Neutrophil (primary cell): ENCODE measurements at regions not wholly inside any gene's neighbourhood (a gene's known extent, or its start where the extent isn't known, plus 50 kb on each side); places are given as distances from the start of the nearest gene placed in this dataset.

Source experiments
- H3K27ac ChIP-seq: fragments of 200-600 bp; sonication (generic); 2 replicates; pipeline ENCODE4 v1.5.1; 2016; ENCODE audit warnings: mild to moderate bottlenecking, moderate library complexity
- H3K27me3 ChIP-seq: fragments of 200-600 bp; sonication (generic); 2 replicates; pipeline ENCODE4 v1.6.0; 2016; ENCODE audit warnings: mild to moderate bottlenecking
- H3K36me3 ChIP-seq: fragments of 200-600 bp; sonication (generic); 2 replicates; pipeline ENCODE4 v1.5.1; 2017
- H3K4me1 ChIP-seq, 2 experiments: fragments of 200-600 bp in 1 of 2; sonication (generic) in 1 of 2; 1 replicate in 1 of 2; 2 replicates in 1 of 2; pipeline versions ENCODE4 v1.5.1 to v1.6.1; 2013 to 2016; ENCODE audit warnings: low read depth in 1 of 2, low read length in 1 of 2, mild to moderate bottlenecking in 1 of 2, moderate library complexity in 1 of 2; ENCODE audit not compliant: control insufficient read depth in 1 of 2, insufficient read depth in 1 of 2
- H3K4me3 ChIP-seq, 2 experiments: fragments of 200-600 bp in 1 of 2; sonication (generic) in 1 of 2; 1 replicate in 1 of 2; 2 replicates in 1 of 2; pipeline ENCODE4 v1.5.1; 2013 to 2016; ENCODE audit warnings: low read depth in 1 of 2, low read length in 1 of 2, mild to moderate bottlenecking in 1 of 2, moderate library complexity in 1 of 2
- H3K9me3 ChIP-seq: fragments of 200-600 bp; sonication (generic); 2 replicates; pipeline ENCODE4 v1.5.1; 2016
- TF ChIP-seq, protein P1 (sequence below): fragments of 200-600 bp; sonication (generic); IDR thresholded peaks from 2 replicates; pipeline ENCODE4 v1.5.1; 2016; ENCODE audit warnings: antibody characterized with exemption

DNA sequence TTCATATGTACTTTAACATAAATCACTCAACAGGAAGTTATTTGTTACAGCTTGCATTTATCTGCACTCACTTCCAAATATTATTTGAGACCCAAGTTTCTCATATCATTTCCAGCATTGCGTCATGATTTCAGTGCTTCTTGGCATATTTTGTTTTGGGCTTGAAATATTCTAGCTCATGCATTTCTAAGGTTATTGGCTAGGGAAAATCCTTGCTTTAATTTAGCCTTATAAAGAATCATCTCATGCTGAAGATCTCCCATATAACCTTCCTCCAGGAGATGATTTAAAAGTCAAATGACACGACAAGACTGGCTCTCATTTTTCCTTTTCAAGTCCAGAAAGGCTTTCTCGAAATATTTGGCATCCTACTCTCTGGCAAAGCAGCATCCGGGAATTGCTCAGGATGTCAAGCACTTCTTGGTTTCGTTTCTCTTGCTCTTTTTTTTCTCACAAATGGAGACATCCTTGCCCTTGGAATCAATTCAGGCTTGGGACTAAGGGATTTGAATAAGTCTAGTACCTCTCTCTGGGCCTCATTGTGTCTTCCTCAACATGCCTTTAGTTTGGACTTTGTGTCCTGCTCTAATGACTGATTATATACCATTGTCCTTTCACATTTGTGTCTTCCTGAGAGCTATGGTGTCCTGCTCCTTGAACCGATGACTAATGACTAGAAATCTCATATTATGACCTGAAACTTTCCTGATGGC, 295.0 kb downstream of the RMST start:
- no peaks in the 10 kb centered on the region for H3K36me3 ChIP-seq
- H3K9me3 ChIP-seq, result no peaks in the 10 kb centered on the region
- no peaks in the 10 kb centered on the region for H3K27me3 ChIP-seq
- no peak overlapping the region for H3K27ac ChIP-seq
- H3K4me3 ChIP-seq, result no peak overlapping the region
- H3K4me1 ChIP-seq, result no peaks in the 10 kb centered on the region
- TF ChIP-seq, protein P1, sequence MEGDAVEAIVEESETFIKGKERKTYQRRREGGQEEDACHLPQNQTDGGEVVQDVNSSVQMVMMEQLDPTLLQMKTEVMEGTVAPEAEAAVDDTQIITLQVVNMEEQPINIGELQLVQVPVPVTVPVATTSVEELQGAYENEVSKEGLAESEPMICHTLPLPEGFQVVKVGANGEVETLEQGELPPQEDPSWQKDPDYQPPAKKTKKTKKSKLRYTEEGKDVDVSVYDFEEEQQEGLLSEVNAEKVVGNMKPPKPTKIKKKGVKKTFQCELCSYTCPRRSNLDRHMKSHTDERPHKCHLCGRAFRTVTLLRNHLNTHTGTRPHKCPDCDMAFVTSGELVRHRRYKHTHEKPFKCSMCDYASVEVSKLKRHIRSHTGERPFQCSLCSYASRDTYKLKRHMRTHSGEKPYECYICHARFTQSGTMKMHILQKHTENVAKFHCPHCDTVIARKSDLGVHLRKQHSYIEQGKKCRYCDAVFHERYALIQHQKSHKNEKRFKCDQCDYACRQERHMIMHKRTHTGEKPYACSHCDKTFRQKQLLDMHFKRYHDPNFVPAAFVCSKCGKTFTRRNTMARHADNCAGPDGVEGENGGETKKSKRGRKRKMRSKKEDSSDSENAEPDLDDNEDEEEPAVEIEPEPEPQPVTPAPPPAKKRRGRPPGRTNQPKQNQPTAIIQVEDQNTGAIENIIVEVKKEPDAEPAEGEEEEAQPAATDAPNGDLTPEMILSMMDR, result no peak

DNA sequence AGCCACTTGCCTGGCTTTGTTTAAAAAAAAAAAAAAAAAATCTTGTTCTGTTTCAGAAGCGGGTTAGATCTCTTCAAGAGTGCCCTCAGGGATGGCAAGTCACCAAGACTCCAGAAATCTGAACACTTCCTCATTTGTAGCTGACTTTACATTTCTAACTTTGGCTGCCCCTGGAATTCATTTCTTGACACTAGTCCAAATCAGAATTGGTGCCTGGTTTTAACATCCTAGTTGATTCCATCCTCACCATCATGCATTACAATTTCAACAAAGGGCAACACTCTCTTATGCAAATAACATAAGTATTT, 295.5 kb downstream of the RMST start:
- Histone ChIP-seq H3K9me3 (no peaks in the 10 kb centered on the region), H3K4me1 (no peaks in the 10 kb centered on the region), H3K27ac (no peak overlapping the region), H3K27me3 (no peaks in the 10 kb centered on the region), H3K36me3 (no peaks in the 10 kb centered on the region), H3K4me3 (no peak overlapping the region)
- TF ChIP-seq, protein P1, result no peak

DNA sequence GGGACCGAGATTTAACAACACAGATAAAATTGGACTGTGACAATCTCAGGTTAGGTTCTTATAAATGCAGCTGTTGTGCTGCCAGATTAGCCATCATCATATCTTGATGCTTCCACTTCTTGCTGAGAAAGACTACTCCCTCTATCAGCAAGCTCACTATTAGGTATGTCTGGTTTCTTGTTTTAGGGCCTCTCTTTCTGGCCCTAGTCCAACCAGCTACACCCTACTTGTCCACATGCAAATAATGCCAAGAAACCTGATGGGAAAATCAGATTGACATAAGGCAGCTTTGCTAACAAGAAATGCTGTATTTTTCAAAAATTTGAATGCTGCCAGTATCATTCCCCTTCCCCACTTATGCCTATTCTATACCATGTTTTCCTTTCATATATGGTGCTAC, 296.0 kb downstream of the RMST start:
- H3K36me3 ChIP-seq, result no peaks in the 10 kb centered on the region
- H3K9me3 ChIP-seq, result no peaks in the 10 kb centered on the region
- no peak overlapping the region for H3K4me3 ChIP-seq
- H3K27me3 ChIP-seq, result no peaks in the 10 kb centered on the region
- no peak overlapping the region for H3K27ac ChIP-seq
- H3K4me1 ChIP-seq, result no peaks in the 10 kb centered on the region
- TF ChIP-seq, protein P1, result no peak

DNA sequence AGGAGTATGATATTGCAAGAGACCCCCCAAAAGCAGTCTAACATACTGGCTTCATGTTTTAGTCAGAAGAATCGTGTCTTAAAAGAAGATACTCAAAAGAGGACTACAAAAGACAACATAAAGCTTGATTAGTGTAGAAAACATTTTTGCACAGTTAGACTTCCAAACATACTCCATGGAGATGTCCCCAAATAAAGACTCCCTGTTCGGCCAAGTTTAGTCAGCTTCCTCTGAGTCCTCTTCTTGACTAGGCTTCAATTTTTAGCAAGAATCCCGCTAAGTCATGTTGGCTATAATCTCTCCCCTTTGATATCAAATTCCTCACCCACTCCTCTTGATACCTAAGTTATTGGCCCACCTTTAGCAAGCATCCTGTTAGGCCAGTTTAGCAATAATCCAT, 298.0 kb downstream of the RMST start:
- Histone ChIP-seq H3K27me3 (no peaks in the 10 kb centered on the region), H3K36me3 (no peaks in the 10 kb centered on the region), H3K4me1 (no peaks in the 10 kb centered on the region), H3K4me3 (no peak overlapping the region), H3K9me3 (no peaks in the 10 kb centered on the region), H3K27ac (no peak overlapping the region)
- TF ChIP-seq, protein P1, result no peak

DNA sequence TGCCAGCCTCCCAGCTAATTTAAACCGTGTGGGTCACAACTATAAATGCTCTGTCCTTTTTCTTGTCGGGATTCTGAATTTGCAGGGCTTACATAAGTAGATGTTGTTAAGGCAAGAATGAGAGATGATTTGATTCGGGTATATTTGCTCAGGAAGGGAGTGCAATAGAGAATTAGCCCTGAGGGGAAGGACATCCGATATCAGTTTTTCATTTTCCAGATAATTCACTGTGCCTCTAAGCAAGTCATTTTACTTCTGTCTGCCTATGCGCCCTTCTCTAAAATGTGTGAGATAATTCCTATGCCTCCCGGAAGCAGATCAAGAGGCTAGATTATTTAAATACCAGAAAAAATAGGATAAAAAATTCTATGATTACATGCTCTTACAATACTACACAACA, 300.5 kb downstream of the RMST start:
- no peaks in the 10 kb centered on the region for H3K36me3 ChIP-seq
- H3K27ac ChIP-seq, result no peak overlapping the region
- no peaks in the 10 kb centered on the region for H3K9me3 ChIP-seq
- no peaks in the 10 kb centered on the region for H3K4me1 ChIP-seq
- TF ChIP-seq, protein P1, result no peak
- no peaks in the 10 kb centered on the region for H3K27me3 ChIP-seq
- no peak overlapping the region for H3K4me3 ChIP-seq

DNA sequence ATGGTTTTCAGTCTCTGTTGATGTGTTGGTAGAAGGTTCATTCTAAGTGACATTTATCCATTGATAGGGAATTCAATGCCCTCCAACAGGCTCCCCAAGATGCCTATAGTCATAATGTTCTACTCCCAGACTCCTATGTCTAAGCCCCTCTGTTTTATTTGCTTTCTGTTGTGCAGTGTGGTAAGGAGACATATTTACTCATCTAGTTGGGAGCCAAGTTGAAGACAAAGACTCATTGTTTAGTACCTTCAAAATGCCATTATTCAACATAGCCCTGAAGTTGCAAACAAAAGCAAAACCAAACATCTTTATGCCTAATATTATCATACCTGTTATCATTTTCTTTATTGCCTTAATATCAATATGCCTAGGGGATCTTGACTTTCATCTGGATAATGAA, 302.1 kb downstream of the RMST start:
- no peaks in the 10 kb centered on the region for H3K9me3 ChIP-seq
- H3K27me3 ChIP-seq, result no peaks in the 10 kb centered on the region
- H3K4me1 ChIP-seq, result no peaks in the 10 kb centered on the region
- H3K4me3 ChIP-seq, result no peak overlapping the region
- H3K27ac ChIP-seq, result no peak overlapping the region
- H3K36me3 ChIP-seq, result no peaks in the 10 kb centered on the region
- TF ChIP-seq, protein P1, result no peak
